ENCODE measurements at regions not wholly inside any gene's neighbourhood (a gene's known extent, or its start where the extent isn't known, plus 50 kb on each side); places are given as distances from the start of the nearest gene placed in this dataset.

GRCh38 chr1:184210862-184211261 is 159.3 kb downstream of the TSEN15 start:
- TF ChIP-seq, protein P1, sequence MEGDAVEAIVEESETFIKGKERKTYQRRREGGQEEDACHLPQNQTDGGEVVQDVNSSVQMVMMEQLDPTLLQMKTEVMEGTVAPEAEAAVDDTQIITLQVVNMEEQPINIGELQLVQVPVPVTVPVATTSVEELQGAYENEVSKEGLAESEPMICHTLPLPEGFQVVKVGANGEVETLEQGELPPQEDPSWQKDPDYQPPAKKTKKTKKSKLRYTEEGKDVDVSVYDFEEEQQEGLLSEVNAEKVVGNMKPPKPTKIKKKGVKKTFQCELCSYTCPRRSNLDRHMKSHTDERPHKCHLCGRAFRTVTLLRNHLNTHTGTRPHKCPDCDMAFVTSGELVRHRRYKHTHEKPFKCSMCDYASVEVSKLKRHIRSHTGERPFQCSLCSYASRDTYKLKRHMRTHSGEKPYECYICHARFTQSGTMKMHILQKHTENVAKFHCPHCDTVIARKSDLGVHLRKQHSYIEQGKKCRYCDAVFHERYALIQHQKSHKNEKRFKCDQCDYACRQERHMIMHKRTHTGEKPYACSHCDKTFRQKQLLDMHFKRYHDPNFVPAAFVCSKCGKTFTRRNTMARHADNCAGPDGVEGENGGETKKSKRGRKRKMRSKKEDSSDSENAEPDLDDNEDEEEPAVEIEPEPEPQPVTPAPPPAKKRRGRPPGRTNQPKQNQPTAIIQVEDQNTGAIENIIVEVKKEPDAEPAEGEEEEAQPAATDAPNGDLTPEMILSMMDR (IDR thresholded peaks at IDR 0.05): no peak
- TF ChIP-seq EP300 (IDR thresholded peaks at IDR 0.05): no peak

Measured in tibial nerve (tissue), 4 donors.